ENCODE measurements at regions not wholly inside any gene's neighbourhood (a gene's known extent, or its start where the extent isn't known, plus 50 kb on each side); places are given as distances from the start of the nearest gene placed in this dataset.
"Not testable (repeated sequence)": the region's sequence is repeated elsewhere in the genome, so short reads cannot be mapped to it uniquely, and the experiment has no call there.

DNA sequence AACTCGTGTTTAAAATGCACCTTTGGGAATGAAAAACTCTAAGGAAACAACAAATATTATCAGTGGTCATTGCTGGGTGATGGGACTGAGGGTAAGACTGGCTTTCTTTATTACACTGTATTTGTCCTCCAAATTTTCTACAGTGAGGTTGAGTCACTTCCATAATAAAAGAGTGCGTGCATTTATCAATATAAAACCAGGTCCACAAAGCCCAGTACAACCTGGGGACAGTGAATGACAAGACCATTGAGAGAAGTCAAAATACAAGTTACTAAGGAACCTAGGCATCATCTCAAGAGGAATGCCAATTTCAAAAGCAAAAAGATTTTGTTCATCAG, 76.4 kb downstream of the MAGED4 start:
- Histone ChIP-seq H3K4me1 (ENCODE audit: control insufficient read depth, low read depth, low read length) (no peaks in the 10 kb centered on the region), H3K79me1 (ENCODE audit: low read length) (no peaks in the 10 kb centered on the region), H2BK120ac (ENCODE audit: low read depth, low read length) (no peak overlapping the region), H3K27ac (ENCODE audit: low read depth, low read length) (no peak overlapping the region), H3K18ac (ENCODE audit: low read length) (no peak overlapping the region), H2BK15ac (replicated peaks; ENCODE audit: low read depth) (no peak overlapping the region), H3K4me3 (ENCODE audit: low read length) (no peak overlapping the region), H2AK5ac (ENCODE audit: low read length) (no peak overlapping the region), H3K79me2 (ENCODE audit: control insufficient read depth, insufficient read depth, low read length) (no peaks in the 10 kb centered on the region), H3K9ac (ENCODE audit: low read length) (peak overlapping the region; percentile 42), H3K23ac (ENCODE audit: low read length) (no peak overlapping the region), H3K4me2 (ENCODE audit: low read length) (peak overlapping the region; percentile 20), H4K5ac (ENCODE audit: low read length) (no peak overlapping the region), H3K56ac (ENCODE audit: low read length) (peak overlapping the region; percentile 60), H2BK5ac (ENCODE audit: low read length) (no peak overlapping the region), H3K4ac (ENCODE audit: low read depth, low read length) (no peak overlapping the region), H3K36me3 (ENCODE audit: control insufficient read depth, insufficient read depth, low read length) (no peaks in the 10 kb centered on the region), H3K27me3 (ENCODE audit: insufficient read depth, low read length, poor library complexity) (no peaks in the 10 kb centered on the region), H4K8ac (ENCODE audit: low read depth, low read length) (no peak overlapping the region)
- WGBS (ENCODE audit: extremely low coverage, insufficient coverage, low lambda C conversion rate), result no CpG with 5 or more reads among the region's 2 CpGs
- DNase-seq, result no peak

- no peaks in the 10 kb centered on the region for H3K79me2 ChIP-seq (ENCODE audit: control insufficient read depth, insufficient read depth, low read length)
- no peaks in the 10 kb centered on the region for H3K36me3 ChIP-seq (ENCODE audit: control insufficient read depth, insufficient read depth, low read length)
- H2AK5ac ChIP-seq (ENCODE audit: low read length), result no peak overlapping the region
- no peaks in the 10 kb centered on the region for H3K4me1 ChIP-seq (ENCODE audit: control insufficient read depth, low read depth, low read length)
- no peak overlapping the region for H4K5ac ChIP-seq (ENCODE audit: low read length)
- H3K23ac ChIP-seq (ENCODE audit: low read length), result no peak overlapping the region
- H2BK120ac ChIP-seq (ENCODE audit: low read depth, low read length), result no peak overlapping the region
- peak overlapping the region; percentile 92 for H3K56ac ChIP-seq (ENCODE audit: low read length)
- H3K4me2 ChIP-seq (ENCODE audit: low read length), result peak overlapping the region; percentile 44
- peak overlapping the region; percentile 16 for H4K8ac ChIP-seq (ENCODE audit: low read depth, low read length)
- peak overlapping the region; percentile 34 for H3K27ac ChIP-seq (ENCODE audit: low read depth, low read length)
- H3K27me3 ChIP-seq (ENCODE audit: insufficient read depth, low read length, poor library complexity), result no peaks in the 10 kb centered on the region
- H3K4me3 ChIP-seq (ENCODE audit: low read length), result peak overlapping the region; percentile 58
- no peak overlapping the region for H2BK15ac ChIP-seq (replicated peaks; ENCODE audit: low read depth)
- no peak overlapping the region for H2BK5ac ChIP-seq (ENCODE audit: low read length)
- H3K9ac ChIP-seq (ENCODE audit: low read length), result peak overlapping the region; percentile 74
- WGBS (ENCODE audit: extremely low coverage, insufficient coverage, low lambda C conversion rate), result no CpG with 5 or more reads among the region's 41 CpGs
- no peaks in the 10 kb centered on the region for H3K79me1 ChIP-seq (ENCODE audit: low read length)
- no peak overlapping the region for H3K4ac ChIP-seq (ENCODE audit: low read depth, low read length)
- H3K18ac ChIP-seq (ENCODE audit: low read length), result no peak overlapping the region
- DNase-seq, result peak; percentile 88
Observed at GRCh38 chrX:52261463-52262194, 76.9 kb downstream of the MAGED4 start.

- no peak for DNase-seq
- Histone ChIP-seq H3K4ac (ENCODE audit: low read depth, low read length) (no peak overlapping the region), H3K27ac (ENCODE audit: low read depth, low read length) (peak overlapping the region; percentile 34)
Observed at GRCh38 chrX:52262195-52262546, 77.5 kb downstream of the MAGED4 start.

DNA sequence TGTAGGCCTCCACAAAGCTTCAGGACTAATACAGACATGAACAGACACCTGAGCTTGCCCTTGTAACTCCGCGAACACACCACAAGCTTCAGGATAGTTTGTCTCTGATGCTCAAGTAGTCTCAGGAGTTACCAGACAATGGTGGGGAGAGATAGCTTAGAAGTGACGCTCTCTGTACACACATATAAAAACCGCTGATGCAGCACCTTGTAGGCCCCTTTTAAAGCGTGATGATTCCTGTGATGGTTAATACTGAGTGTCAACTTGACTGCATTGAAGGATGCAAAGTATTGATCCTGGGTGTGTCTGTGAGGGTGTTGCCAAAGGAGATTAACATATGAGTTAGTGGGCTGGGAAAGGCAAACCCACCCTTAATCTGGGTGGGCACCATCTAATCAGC, 78.7 kb downstream of the MAGED4 start:
- no peak overlapping the region for H2AK5ac ChIP-seq (ENCODE audit: low read length)
- no peak overlapping the region for H2BK15ac ChIP-seq (replicated peaks; ENCODE audit: low read depth)
- H2BK5ac ChIP-seq (ENCODE audit: low read length), result no peak overlapping the region
- H3K23ac ChIP-seq (ENCODE audit: low read length), result no peak overlapping the region
- H3K56ac ChIP-seq (ENCODE audit: low read length), result no peak overlapping the region
- H3K4me1 ChIP-seq (ENCODE audit: control insufficient read depth, low read depth, low read length), result no peaks in the 10 kb centered on the region
- no peak for DNase-seq
- no peak overlapping the region for H3K27ac ChIP-seq (ENCODE audit: low read depth, low read length)
- H2BK120ac ChIP-seq (ENCODE audit: low read depth, low read length), result no peak overlapping the region
- no peaks in the 10 kb centered on the region for H3K79me2 ChIP-seq (ENCODE audit: control insufficient read depth, insufficient read depth, low read length)
- H3K4me3 ChIP-seq (ENCODE audit: low read length), result no peak overlapping the region
- WGBS (ENCODE audit: extremely low coverage, insufficient coverage, low lambda C conversion rate), result no CpG with 5 or more reads among the region's 5 CpGs
- H3K4me2 ChIP-seq (ENCODE audit: low read length), result no peak overlapping the region
- H3K27me3 ChIP-seq (ENCODE audit: insufficient read depth, low read length, poor library complexity), result no peaks in the 10 kb centered on the region
- H3K4ac ChIP-seq (ENCODE audit: low read depth, low read length), result no peak overlapping the region
- no peak overlapping the region for H3K9ac ChIP-seq (ENCODE audit: low read length)
- H3K79me1 ChIP-seq (ENCODE audit: low read length), result no peaks in the 10 kb centered on the region
- no peak overlapping the region for H3K18ac ChIP-seq (ENCODE audit: low read length)
- H4K5ac ChIP-seq (ENCODE audit: low read length), result no peak overlapping the region
- no peaks in the 10 kb centered on the region for H3K36me3 ChIP-seq (ENCODE audit: control insufficient read depth, insufficient read depth, low read length)
- no peak overlapping the region for H4K8ac ChIP-seq (ENCODE audit: low read depth, low read length)

More at GRCh38 chrX:52262195-52262546, 77.5 kb downstream of the MAGED4 start:
- no peak overlapping the region for H4K5ac ChIP-seq (ENCODE audit: low read length)
- H3K9ac ChIP-seq (ENCODE audit: low read length), result peak overlapping the region; percentile 74
- H3K79me2 ChIP-seq (ENCODE audit: control insufficient read depth, insufficient read depth, low read length), result no peaks in the 10 kb centered on the region
- peak overlapping the region; percentile 44 for H3K4me2 ChIP-seq (ENCODE audit: low read length)
- no peak overlapping the region for H3K23ac ChIP-seq (ENCODE audit: low read length)
- no peak overlapping the region for H2AK5ac ChIP-seq (ENCODE audit: low read length)
- peak overlapping the region; percentile 16 for H4K8ac ChIP-seq (ENCODE audit: low read depth, low read length)
- H3K27me3 ChIP-seq (ENCODE audit: insufficient read depth, low read length, poor library complexity), result no peaks in the 10 kb centered on the region
- H3K18ac ChIP-seq (ENCODE audit: low read length), result no peak overlapping the region
- H3K4me1 ChIP-seq (ENCODE audit: control insufficient read depth, low read depth, low read length), result no peaks in the 10 kb centered on the region
- H2BK120ac ChIP-seq (ENCODE audit: low read depth, low read length), result no peak overlapping the region
- H3K36me3 ChIP-seq (ENCODE audit: control insufficient read depth, insufficient read depth, low read length), result no peaks in the 10 kb centered on the region
- no peak overlapping the region for H2BK15ac ChIP-seq (replicated peaks; ENCODE audit: low read depth)
- H3K79me1 ChIP-seq (ENCODE audit: low read length), result no peaks in the 10 kb centered on the region
- WGBS (ENCODE audit: extremely low coverage, insufficient coverage, low lambda C conversion rate), result no CpG with 5 or more reads among the region's 19 CpGs
- H3K56ac ChIP-seq (ENCODE audit: low read length), result peak overlapping the region; percentile 92
- H3K4me3 ChIP-seq (ENCODE audit: low read length), result no peak overlapping the region
- H2BK5ac ChIP-seq (ENCODE audit: low read length), result no peak overlapping the region

DNA sequence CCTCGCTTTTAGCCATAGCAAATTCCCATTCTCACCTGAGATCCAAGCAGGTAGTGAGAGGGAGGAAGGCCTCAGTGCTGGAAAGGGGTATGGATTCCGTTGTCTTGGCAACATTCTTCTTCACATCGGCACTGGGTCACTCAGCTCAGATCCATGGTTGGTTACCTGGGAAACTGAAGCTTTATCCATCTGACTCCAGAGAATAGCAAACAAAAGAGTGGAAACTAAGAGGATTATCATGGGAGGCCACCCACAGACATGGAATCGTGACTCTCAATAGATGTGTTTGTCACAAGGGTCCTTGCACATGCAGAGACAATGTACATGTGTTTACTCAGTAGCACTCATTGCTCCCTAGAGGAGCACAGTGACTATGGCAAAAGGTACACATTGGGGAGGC, 81.0 kb downstream of the MAGED4 start:
- Histone ChIP-seq H3K27ac (ENCODE audit: low read depth, low read length) (no peak overlapping the region), H3K27me3 (ENCODE audit: insufficient read depth, low read length, poor library complexity) (no peaks in the 10 kb centered on the region), H4K5ac (ENCODE audit: low read length) (no peak overlapping the region), H3K9ac (ENCODE audit: low read length) (no peak overlapping the region), H3K4me1 (ENCODE audit: control insufficient read depth, low read depth, low read length) (no peaks in the 10 kb centered on the region), H3K79me1 (ENCODE audit: low read length) (no peaks in the 10 kb centered on the region), H2BK120ac (ENCODE audit: low read depth, low read length) (no peak overlapping the region), H2BK5ac (ENCODE audit: low read length) (no peak overlapping the region), H2BK15ac (replicated peaks; ENCODE audit: low read depth) (no peak overlapping the region), H3K18ac (ENCODE audit: low read length) (no peak overlapping the region), H3K4ac (ENCODE audit: low read depth, low read length) (no peak overlapping the region), H2AK5ac (ENCODE audit: low read length) (no peak overlapping the region), H3K4me2 (ENCODE audit: low read length) (no peak overlapping the region), H3K23ac (ENCODE audit: low read length) (no peak overlapping the region), H3K79me2 (ENCODE audit: control insufficient read depth, insufficient read depth, low read length) (no peaks in the 10 kb centered on the region), H3K4me3 (ENCODE audit: low read length) (no peak overlapping the region), H3K56ac (ENCODE audit: low read length) (no peak overlapping the region), H3K36me3 (ENCODE audit: control insufficient read depth, insufficient read depth, low read length) (no peaks in the 10 kb centered on the region), H4K8ac (ENCODE audit: low read depth, low read length) (no peak overlapping the region)
- no CpG with 5 or more reads among the region's 4 CpGs for WGBS (ENCODE audit: extremely low coverage, insufficient coverage, low lambda C conversion rate)
- DNase-seq, result no peak

- not testable (repeated sequence) for H3K56ac ChIP-seq (ENCODE audit: low read length); H3K27ac ChIP-seq (ENCODE audit: low read depth, low read length); H2AK5ac ChIP-seq (ENCODE audit: low read length); H3K36me3 ChIP-seq (ENCODE audit: control insufficient read depth, insufficient read depth, low read length); H3K4me1 ChIP-seq (ENCODE audit: control insufficient read depth, low read depth, low read length); DNase-seq; H3K79me2 ChIP-seq (ENCODE audit: control insufficient read depth, insufficient read depth, low read length); H3K18ac ChIP-seq (ENCODE audit: low read length); H3K23ac ChIP-seq (ENCODE audit: low read length); H3K4me2 ChIP-seq (ENCODE audit: low read length); H3K27me3 ChIP-seq (ENCODE audit: insufficient read depth, low read length, poor library complexity); H3K4me3 ChIP-seq (ENCODE audit: low read length); H2BK15ac ChIP-seq (replicated peaks; ENCODE audit: low read depth); H2BK5ac ChIP-seq (ENCODE audit: low read length); H3K9ac ChIP-seq (ENCODE audit: low read length); H4K8ac ChIP-seq (ENCODE audit: low read depth, low read length); H3K79me1 ChIP-seq (ENCODE audit: low read length); H4K5ac ChIP-seq (ENCODE audit: low read length); H3K4ac ChIP-seq (ENCODE audit: low read depth, low read length); H2BK120ac ChIP-seq (ENCODE audit: low read depth, low read length)
- WGBS (ENCODE audit: extremely low coverage, insufficient coverage, low lambda C conversion rate), result no CpG with 5 or more reads among the region's 1 CpG
Observed at GRCh38 chrX:52268502-52268901, 83.8 kb downstream of the MAGED4 start.

Data from mesendoderm (in vitro differentiated cells).